Body of pancreas (tissue), 4 donors: ENCODE measurements at regions not wholly inside any gene's neighbourhood (a gene's known extent, or its start where the extent isn't known, plus 50 kb on each side); places are given as distances from the start of the nearest gene placed in this dataset.

Experiments used
- CTCF ChIP-seq, 7 experiments: fragments of 450-650 bp in 4 of 7; fragments of 200-600 bp in 3 of 7; sonication (generic) in 3 of 7; IDR thresholded peaks; one replicate each; pipeline ENCODE4 v1.5.1; 2016 to 2019; ENCODE audit warnings: antibody characterized with exemption in 7 of 7
- POLR2A ChIP-seq, 3 donors: fragments of 450-650 bp; IDR thresholded peaks; one replicate each; pipeline ENCODE4 v1.6.1; 2016; ENCODE audit warnings: antibody characterized with exemption in 3 of 3, mild to moderate bottlenecking in 2 of 3

GRCh38 chr7:54859545-54859944, 100.5 kb upstream of the SEC61G start:
- TF ChIP-seq CTCF (IDR thresholded peaks at IDR 0.05): no peak
- TF ChIP-seq POLR2A (IDR thresholded peaks at IDR 0.05): no peak
